GM18508 (cell line): ENCODE measurements at regions not wholly inside any gene's neighbourhood (a gene's known extent, or its start where the extent isn't known, plus 50 kb on each side); places are given as distances from the start of the nearest gene placed in this dataset.
"Not testable (repeated sequence)": the region's sequence is repeated elsewhere in the genome, so short reads cannot be mapped to it uniquely, and the experiment has no call there.

ENCODE experiments used
- ATAC-seq: cut with Tn5 transposase; IDR thresholded peaks from one replicate; pipeline ENCODE4 v1.9.1; 2021; ENCODE audit warnings: moderate number of reproducible peaks; ENCODE audit not compliant: insufficient read depth, unreplicated experiment

DNA sequence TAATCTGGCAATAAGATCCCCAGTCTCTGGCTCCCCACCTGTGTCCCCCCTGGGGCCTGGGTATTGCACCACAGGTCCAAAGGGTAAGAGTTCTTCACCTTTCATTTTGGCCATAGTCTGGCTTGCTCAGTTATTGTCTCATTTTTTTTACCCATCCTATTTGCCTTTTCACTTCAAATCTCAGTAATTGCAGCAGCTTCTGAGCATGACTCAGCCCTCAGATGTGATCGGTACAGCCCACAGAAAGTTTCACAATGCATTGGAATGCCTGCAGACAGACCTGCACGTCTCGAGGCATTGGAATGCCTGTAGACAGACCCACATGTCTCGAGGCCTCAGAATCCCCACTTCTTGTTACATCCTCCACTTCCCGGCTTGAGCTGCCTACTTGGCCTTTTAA lies 173.6 kb downstream of the NUFIP1 start:
- no peak for ATAC-seq

DNA sequence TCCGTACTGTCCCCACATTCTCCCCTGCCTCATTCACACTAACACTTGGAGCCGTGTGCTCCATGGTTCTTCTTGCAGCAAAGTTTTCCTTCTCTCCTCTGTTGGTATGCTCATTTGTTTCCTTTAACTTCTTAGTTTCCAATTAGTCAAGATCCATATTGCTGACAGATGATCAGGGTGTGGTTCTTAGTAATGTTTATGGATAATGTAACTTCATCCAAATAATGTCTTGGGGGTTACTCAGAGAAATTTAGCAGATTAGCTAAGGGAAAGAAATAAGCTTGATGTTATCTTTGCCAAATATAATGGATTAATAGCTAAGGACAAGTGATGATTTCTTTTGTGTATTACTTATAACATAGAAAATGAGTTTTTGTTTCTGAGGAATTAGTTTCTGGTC lies 174.4 kb downstream of the NUFIP1 start:
- no peak for ATAC-seq

GRCh38 chr13:44814161-44814560 lies 175.1 kb downstream of the NUFIP1 start:
- no peak for ATAC-seq

GRCh38 chr13:44812818-44813217 lies 176.5 kb downstream of the NUFIP1 start:
- ATAC-seq: no peak

DNA sequence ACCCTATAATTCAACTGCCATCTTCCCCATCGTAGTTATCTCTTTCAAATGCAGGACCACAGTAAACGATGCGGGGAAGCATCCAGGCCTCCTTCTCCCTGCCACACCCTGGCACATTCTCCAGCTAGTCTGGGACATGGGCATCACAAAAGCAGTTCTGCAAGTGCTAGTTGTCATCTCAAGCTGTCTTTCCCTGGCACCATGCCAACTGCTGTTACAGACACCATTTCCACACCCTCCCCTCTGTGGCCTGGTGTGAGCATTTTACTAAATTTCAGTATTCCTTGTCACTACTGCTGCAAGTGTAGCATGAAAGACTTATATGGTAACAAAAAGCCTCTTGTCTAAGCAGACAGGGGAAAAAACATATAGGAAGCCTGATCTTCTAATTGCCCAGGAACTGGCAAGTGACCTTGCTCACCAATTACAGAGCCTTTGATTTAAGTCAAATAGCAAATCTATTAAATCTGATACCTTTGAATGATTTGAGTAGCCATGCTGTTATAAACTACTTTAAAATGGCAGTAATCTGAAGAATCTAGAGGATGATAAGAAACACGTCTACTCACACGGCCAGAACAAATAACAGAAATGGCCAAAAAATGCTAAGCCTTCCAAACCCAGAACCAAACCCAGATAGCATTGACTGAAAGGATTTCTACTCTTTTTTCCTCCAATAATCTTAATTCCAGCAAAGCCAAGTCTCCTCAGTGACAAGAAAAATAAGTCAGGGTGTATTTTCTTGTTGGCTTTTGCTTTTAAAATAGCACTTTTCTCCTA lies 179.0 kb downstream of the NUFIP1 start:
- no peak for ATAC-seq

- no peak for ATAC-seq
Measured at GRCh38 chr13:44809190-44809589, 180.1 kb downstream of the NUFIP1 start.

DNA sequence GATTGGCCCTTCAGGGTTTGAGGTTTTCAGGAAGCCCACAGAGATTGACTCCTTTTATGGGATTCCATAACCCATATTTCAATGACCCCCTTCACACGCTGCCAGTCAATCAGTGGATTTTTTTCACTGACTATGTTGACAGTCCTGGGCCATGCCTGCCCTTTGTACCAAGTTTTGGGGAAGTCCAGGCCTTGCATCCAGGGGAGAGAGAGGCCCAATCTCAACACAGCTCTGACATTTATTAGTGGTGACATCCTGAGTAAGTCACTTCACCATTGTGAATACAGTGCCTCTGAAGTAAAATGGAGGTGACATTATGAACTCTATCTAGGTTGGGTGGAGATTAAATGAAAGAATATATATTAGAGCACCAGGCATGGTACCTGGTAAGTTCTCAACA lies 181.1 kb downstream of the NUFIP1 start:
- no peak for ATAC-seq

GRCh38 chr13:44807449-44808034 lies 181.7 kb downstream of the NUFIP1 start:
- no peak for ATAC-seq

DNA sequence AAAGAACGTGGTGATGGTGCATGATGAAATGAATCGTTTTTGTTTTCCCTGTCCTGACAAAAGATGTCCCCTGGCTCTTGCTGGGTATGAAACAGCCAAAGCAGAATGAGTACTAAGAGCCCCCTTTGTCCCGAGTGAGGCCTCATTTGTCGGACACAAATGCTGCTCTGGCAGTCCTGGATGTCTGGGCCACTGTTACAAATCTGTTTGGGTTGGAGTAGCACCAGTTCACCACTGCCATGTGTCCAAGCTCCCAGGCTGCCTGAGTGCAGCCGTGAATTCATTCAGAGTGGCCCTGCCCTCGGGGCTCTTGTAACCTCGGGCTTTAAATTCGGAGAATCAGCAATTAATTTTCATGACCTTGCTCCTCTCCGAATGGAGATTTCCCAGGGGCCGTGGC lies 182.4 kb downstream of the NUFIP1 start:
- no peak for ATAC-seq

GRCh38 chr13:44805585-44805984 lies 183.7 kb downstream of the NUFIP1 start:
- no peak for ATAC-seq

DNA sequence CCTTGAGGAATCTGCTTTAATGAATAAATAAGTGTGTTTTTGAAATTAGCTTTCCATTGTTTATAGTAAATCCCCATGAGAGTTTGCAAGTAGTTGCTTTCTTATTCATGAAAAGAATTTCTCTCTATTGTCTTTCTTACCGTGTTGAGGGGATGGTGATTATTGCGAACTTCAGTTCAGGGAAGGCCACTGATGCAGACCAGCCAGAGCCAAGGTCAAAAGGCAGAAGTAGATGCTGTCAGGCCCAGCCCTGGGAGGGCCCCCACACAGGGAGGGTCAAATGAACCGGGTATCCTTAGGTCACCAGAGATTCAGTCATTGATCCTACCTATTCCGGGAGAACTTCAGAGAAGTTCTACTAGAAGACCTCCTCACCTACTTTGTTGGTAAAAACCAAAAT lies 185.9 kb downstream of the NUFIP1 start:
- ATAC-seq: no peak

DNA sequence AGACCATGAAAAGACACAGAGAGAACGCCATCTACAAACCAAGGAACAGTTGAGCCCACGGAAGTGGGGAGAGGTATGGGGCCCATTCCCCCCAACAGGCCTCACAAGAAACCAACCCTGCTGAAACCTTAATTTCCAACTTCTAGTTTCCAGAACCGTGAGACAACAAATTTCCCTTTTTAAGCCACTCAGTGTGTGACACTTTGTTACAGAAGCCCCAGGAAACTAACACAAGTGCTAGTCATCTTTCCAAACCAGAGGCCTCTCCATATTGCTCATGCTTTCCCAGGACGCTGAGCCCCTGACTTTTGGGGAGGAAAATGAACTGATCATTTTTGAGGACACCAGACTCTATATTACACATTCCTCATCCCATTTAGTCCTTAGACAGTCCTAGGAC lies 186.8 kb downstream of the NUFIP1 start:
- ATAC-seq: no peak

GRCh38 chr13:44801990-44802389 lies 187.3 kb downstream of the NUFIP1 start:
- ATAC-seq: no peak

- no peak for ATAC-seq
Measured at GRCh38 chr13:44800626-44801025, 188.6 kb downstream of the NUFIP1 start.

GRCh38 chr13:44797685-44798084 lies 191.6 kb downstream of the NUFIP1 start:
- ATAC-seq: no peak

DNA sequence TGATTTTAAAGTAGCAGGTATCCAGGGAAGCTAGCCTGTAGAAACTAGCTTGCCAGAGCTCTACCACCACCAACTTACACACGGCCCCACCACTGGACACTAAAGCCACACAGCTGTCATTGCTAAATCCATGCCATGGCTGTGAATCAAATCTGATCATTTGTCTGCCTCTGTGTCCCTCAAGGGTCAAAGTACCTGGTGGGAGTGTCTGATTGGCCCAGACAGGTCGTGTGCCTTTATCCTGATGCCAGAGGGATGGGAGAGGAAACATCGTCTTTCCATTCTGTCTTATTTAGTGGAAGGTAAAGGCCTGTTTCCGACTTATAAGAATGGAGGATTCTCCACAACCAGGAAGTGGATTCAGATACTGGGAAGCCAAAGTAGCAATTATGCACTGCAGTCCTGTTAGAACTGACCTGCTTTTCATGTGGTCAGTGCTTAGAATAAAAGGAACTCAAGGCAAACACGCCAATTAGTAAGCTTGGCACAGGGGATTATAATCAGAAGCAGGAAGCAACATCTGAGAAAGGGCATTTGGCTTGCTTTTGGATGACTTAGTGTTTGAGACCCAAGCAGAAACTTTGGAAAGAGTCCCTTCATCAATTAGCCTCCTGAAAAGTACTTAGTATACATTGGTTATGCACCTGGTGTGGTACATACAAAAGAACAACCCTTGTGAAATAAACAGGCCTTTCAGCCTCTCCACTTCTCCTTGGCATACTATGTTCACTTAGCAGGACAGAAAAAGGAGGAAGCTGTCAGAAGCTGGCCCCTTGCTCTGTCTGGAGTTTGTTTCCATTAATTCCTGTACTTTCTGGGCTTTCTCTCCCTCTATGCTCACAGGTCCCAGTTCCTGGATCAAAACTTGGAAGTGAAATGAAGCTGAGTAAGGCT lies 192.4 kb downstream of the NUFIP1 start:
- ATAC-seq: no peak

DNA sequence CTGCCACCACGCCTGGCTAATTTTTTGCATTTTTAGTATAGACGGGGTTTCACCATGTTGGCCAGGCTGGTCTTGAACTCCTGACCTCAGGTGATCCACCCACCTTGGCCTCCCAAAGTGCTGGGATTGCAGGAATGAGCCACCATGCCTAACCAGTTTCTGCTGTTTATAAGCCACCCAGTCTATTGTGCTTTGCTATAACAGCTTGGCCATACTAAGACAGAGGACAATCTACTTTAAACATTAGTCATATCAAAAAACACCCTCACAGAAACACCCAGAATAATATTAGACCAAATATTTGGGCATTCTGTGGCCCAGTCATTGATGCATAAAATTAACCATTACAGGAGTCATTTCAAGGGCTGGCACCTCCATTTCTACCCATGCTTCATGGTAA lies 193.2 kb downstream of the NUFIP1 start:
- ATAC-seq: not testable (repeated sequence)

DNA sequence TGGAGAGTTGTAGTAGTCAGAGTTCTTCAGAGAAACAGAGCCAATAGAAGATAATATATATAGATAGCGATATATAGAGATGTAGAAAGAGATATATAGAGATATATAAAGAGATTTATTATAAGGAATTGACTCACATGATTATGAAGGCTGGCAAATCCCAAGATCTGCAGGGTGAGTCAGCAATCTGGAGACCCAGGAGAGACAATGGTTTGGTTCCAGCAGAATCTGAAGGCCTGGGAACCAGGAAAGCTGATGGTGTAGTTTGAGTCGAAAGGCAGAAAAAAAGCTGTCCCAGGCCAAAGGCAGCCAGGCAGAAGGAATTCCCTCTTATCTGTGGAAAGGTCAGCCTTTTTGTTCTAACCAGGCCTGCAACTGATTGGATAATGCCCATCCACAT lies 194.1 kb downstream of the NUFIP1 start:
- ATAC-seq: no peak

DNA sequence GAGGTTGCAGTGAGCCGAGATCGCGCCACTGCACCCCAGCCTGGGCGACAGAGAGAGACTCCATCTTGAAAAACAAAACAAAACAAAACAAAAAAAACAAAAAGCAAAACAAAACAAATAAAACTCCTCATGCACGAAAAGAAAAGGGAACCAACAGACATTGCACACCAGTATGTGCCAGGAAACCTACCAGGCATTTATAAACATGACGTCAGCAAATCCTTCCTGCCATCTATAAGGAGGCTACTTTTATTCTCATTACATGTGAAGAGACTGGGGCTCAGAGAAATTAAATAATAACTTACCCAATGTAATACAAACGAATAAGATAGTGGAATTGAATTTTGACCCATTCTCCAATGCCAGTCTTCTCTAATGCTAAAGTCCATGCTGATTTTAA lies 197.2 kb downstream of the NUFIP1 start:
- ATAC-seq: no peak

DNA sequence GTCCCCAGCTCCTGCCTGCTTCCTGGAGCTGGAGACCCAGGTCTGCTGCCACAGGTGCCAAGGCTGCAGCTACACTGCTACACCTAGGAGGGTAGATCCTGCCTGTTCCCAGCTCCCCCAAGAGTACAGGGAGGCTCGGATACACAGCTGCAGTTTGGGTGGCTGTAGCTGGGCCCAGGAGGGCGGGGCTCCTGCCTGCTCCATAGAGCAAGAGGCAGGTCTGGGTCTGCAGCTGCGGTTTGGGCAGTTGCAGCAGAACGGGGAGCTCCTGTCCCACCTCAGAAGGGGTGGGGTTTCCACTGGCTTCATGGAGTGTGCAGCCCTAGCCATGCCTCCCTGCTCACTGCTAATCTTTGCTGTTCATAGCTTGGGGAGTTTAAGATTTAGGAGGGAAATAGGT lies 199.0 kb downstream of the NUFIP1 start:
- ATAC-seq: no peak

DNA sequence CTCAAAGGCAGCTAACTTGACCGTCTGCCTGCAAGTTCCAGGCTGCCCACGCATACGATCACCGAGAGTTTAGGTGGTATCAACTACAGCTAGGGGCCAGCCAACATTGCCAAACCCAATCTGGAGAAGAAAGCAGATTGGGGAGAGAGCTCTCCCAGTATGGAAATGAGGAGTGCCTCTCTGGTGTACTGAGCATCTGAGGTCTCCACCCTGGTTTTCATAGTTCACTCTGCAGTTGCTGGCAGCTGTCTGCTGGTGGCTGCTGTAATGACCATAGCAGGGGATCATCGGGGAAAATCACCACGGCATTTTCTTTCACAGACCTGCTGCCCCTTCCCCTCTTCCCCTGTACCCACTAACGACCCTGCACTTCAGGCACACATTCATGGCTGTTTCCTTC lies 201.7 kb downstream of the NUFIP1 start:
- ATAC-seq: no peak
